ENCODE measurements at regions not wholly inside any gene's neighbourhood (a gene's known extent, or its start where the extent isn't known, plus 50 kb on each side); places are given as distances from the start of the nearest gene placed in this dataset.

GRCh38 chr16:64412578-64413280, 709.1 kb downstream of the CDH11 start:
- no peak for DNase-seq (ENCODE audit: low read depth, low spot score)

- no peak for DNase-seq (ENCODE audit: low read depth, low spot score)
Measured at GRCh38 chr16:64410306-64410705, 711.6 kb downstream of the CDH11 start.

- no peak for DNase-seq (ENCODE audit: low read depth, low spot score)
Measured at GRCh38 chr16:64409783-64410210, 712.1 kb downstream of the CDH11 start.

- DNase-seq (ENCODE audit: low read depth, low spot score), result no peak
Measured at GRCh38 chr16:64408699-64409098, 713.2 kb downstream of the CDH11 start.

- DNase-seq (ENCODE audit: low read depth, low spot score), result no peak
Measured at GRCh38 chr16:64406770-64407181, 715.1 kb downstream of the CDH11 start.

GRCh38 chr16:64403352-64403751, 718.5 kb downstream of the CDH11 start:
- no peak for DNase-seq (ENCODE audit: low read depth, low spot score)

- DNase-seq (ENCODE audit: low read depth, low spot score), result no peak
Measured at GRCh38 chr16:64398793-64399192, 723.1 kb downstream of the CDH11 start.

- DNase-seq (ENCODE audit: low read depth, low spot score), result no peak
Measured at GRCh38 chr16:64397945-64398508, 723.8 kb downstream of the CDH11 start.

- DNase-seq (ENCODE audit: low read depth, low spot score), result no peak
Measured at GRCh38 chr16:64397042-64397441, 724.8 kb downstream of the CDH11 start.

GRCh38 chr16:64394061-64394460, 727.8 kb downstream of the CDH11 start:
- no peak for DNase-seq (ENCODE audit: low read depth, low spot score)

- no peak for DNase-seq (ENCODE audit: low read depth, low spot score)
Measured at GRCh38 chr16:64392456-64392855, 729.4 kb downstream of the CDH11 start.

- DNase-seq (ENCODE audit: low read depth, low spot score), result no peak
Measured at GRCh38 chr16:64391063-64391600, 730.7 kb downstream of the CDH11 start.

- DNase-seq (ENCODE audit: low read depth, low spot score), result no peak
Measured at GRCh38 chr16:64390102-64390501, 731.8 kb downstream of the CDH11 start.

GRCh38 chr16:64384636-64385035, 737.2 kb downstream of the CDH11 start:
- no peak for DNase-seq (ENCODE audit: low read depth, low spot score)

GRCh38 chr16:64381979-64382378, 739.9 kb downstream of the CDH11 start:
- no peak for DNase-seq (ENCODE audit: low read depth, low spot score)

- no peak for DNase-seq (ENCODE audit: low read depth, low spot score)
Measured at GRCh38 chr16:64380751-64381150, 741.1 kb downstream of the CDH11 start.

- no peak for DNase-seq (ENCODE audit: low read depth, low spot score)
Measured at GRCh38 chr16:64375391-64375980, 746.4 kb downstream of the CDH11 start.

- no peak for DNase-seq (ENCODE audit: low read depth, low spot score)
Measured at GRCh38 chr16:64370112-64370511, 751.8 kb downstream of the CDH11 start.

- no peak for DNase-seq (ENCODE audit: low read depth, low spot score)
Measured at GRCh38 chr16:64365448-64365931, 756.4 kb downstream of the CDH11 start.

- DNase-seq (ENCODE audit: low read depth, low spot score), result no peak
Measured at GRCh38 chr16:64364894-64365293, 757.0 kb downstream of the CDH11 start.

- no peak for DNase-seq (ENCODE audit: low read depth, low spot score)
Measured at GRCh38 chr16:64364416-64364815, 757.4 kb downstream of the CDH11 start.

- DNase-seq (ENCODE audit: low read depth, low spot score), result no peak
Measured at GRCh38 chr16:64364016-64364415, 757.8 kb downstream of the CDH11 start.

GRCh38 chr16:64363039-64363438, 758.8 kb downstream of the CDH11 start:
- DNase-seq (ENCODE audit: low read depth, low spot score), result no peak

All from ELF-1 (cell line).